IMR-90 (cell line): ENCODE measurements at regions not wholly inside any gene's neighbourhood (a gene's known extent, or its start where the extent isn't known, plus 50 kb on each side); places are given as distances from the start of the nearest gene placed in this dataset.

Experiments used
- ATAC-seq: fragments of 200-7000 bp; cut with Tn5 transposase; 2 replicates; pipeline ENCODE4 v1.9.1; 2020; ENCODE audit warnings: low read depth, mild to moderate bottlenecking, moderate library complexity
- BruUV-seq: library from RNA; stranded (reverse); fragments of 400-500 nt; replicated peaks from 2 replicates; lab custom pipeline; 2021; lab: Mats Ljungman, UMichigan
- CTCF ChIA-PET: fragments of 300-600 bp; formaldehyde crosslinking; extraction: SDS; loops from one replicate; lab custom pipeline; 2021; ENCODE audit warnings: antibody characterized with exemption; lab: Yijun Ruan, JAX
- POLR2A ChIA-PET: fragments of 300-600 bp; sonication (Branson Sonifier 250); formaldehyde crosslinking; loops from one replicate; lab custom pipeline; 2022; ENCODE audit warnings: antibody characterized with exemption; ENCODE audit not compliant: unreplicated experiment; lab: Charles Lee
- DNase-seq: peaks from one replicate; pipeline ENCODE4 v3.0.0; 2013
- H2AFZ ChIP-seq: replicated peaks from 2 replicates; pipeline ENCODE3; 2013; ENCODE audit warnings: low read length, mild to moderate bottlenecking; ENCODE audit not compliant: poor library complexity
- H2AK5ac ChIP-seq: 2 replicates; pipeline ENCODE4 v1.6.1; 2013; ENCODE audit warnings: low read depth, low read length, inconsistent platforms
- H2AK9ac ChIP-seq: replicated peaks from 2 replicates; pipeline ENCODE3; 2013; ENCODE audit warnings: mild to moderate bottlenecking, low read depth, low read length, moderate library complexity; ENCODE audit not compliant: poor library complexity
- H2BK120ac ChIP-seq: 2 replicates; pipeline ENCODE4 v1.6.1; 2013; ENCODE audit warnings: low read depth, low read length, inconsistent platforms
- H2BK15ac ChIP-seq: 3 replicates; pipeline ENCODE4 v1.6.1; 2013; ENCODE audit warnings: low read depth, low read length, inconsistent platforms
- H2BK20ac ChIP-seq: 2 replicates; pipeline ENCODE4 v1.6.1; 2013; ENCODE audit warnings: low read depth, mild to moderate bottlenecking, inconsistent platforms, low read length, moderate library complexity
- H2BK5ac ChIP-seq: 2 replicates; pipeline ENCODE4 v1.6.1; 2013; ENCODE audit warnings: mild to moderate bottlenecking, low read depth, low read length, inconsistent platforms; ENCODE audit not compliant: poor library complexity, severe bottlenecking
- H3K14ac ChIP-seq: replicated peaks from 2 replicates; pipeline ENCODE4 v1.6.1; 2013; ENCODE audit warnings: low read depth, low read length, inconsistent platforms
- H3K18ac ChIP-seq: 2 replicates; pipeline ENCODE4 v1.6.1; 2013; ENCODE audit warnings: low read depth, low read length, control low read depth
- H3K23ac ChIP-seq: 2 replicates; pipeline ENCODE4 v1.6.1; 2013; ENCODE audit warnings: low read depth, low read length, inconsistent platforms
- H3K27ac ChIP-seq: 2 replicates; pipeline ENCODE4 v1.5.1; 2013; ENCODE audit warnings: mild to moderate bottlenecking, control low read depth, low read length; ENCODE audit not compliant: insufficient read depth
- H3K27me3 ChIP-seq: 2 replicates; pipeline ENCODE4 v1.6.1; 2013; ENCODE audit warnings: low read length; ENCODE audit not compliant: control insufficient read depth, insufficient read depth
- H3K36me3 ChIP-seq: 2 replicates; pipeline ENCODE4 v1.6.1; 2013; ENCODE audit warnings: low read length, mixed read lengths; ENCODE audit not compliant: control insufficient read depth, insufficient read depth
- H3K4ac ChIP-seq: 2 replicates; pipeline ENCODE4 v1.6.1; 2013; ENCODE audit warnings: low read depth, low read length, inconsistent platforms
- H3K4me1 ChIP-seq: 2 replicates; pipeline ENCODE4 v1.6.1; 2013; ENCODE audit warnings: low read length, mixed read lengths; ENCODE audit not compliant: control insufficient read depth, insufficient read depth
- H3K4me2 ChIP-seq: 2 replicates; pipeline ENCODE4 v1.6.1; 2013; ENCODE audit warnings: low read depth, mild to moderate bottlenecking, control low read depth, low read length, moderate library complexity
- H3K4me3 ChIP-seq: 2 replicates; pipeline ENCODE4 v1.5.1; 2013; ENCODE audit warnings: low read depth, mild to moderate bottlenecking, control low read depth, low read length, moderate library complexity; ENCODE audit not compliant: insufficient read depth
- H3K56ac ChIP-seq: 2 replicates; pipeline ENCODE4 v1.6.1; 2013; ENCODE audit warnings: low read length, inconsistent platforms; ENCODE audit not compliant: insufficient read depth; ENCODE audit errors: extremely low read depth
- H3K79me1 ChIP-seq, 2 experiments: 2 replicates each; pipeline ENCODE4 v1.6.1; 2013; ENCODE audit warnings: low read length in 2 of 2, inconsistent platforms in 1 of 2, low read depth in 1 of 2
- H3K9ac ChIP-seq: 2 replicates; pipeline ENCODE4 v1.6.1; 2013; ENCODE audit warnings: low read depth, low read length, control low read depth
- H3K9me1 ChIP-seq: 2 replicates; pipeline ENCODE4 v1.6.1; 2013; ENCODE audit warnings: low read length, inconsistent platforms; ENCODE audit not compliant: insufficient read depth
- H3K9me3 ChIP-seq: 2 replicates; pipeline ENCODE4 v1.6.1; 2013; ENCODE audit warnings: low read length; ENCODE audit not compliant: control insufficient read depth, insufficient read depth
- H4K20me1 ChIP-seq: 2 replicates; pipeline ENCODE4 v1.6.1; 2013; ENCODE audit warnings: low read length, inconsistent platforms; ENCODE audit not compliant: insufficient read depth
- H4K5ac ChIP-seq: 2 replicates; pipeline ENCODE4 v1.6.1; 2013; ENCODE audit warnings: mild to moderate bottlenecking, low read depth, low read length, control low read depth
- H4K8ac ChIP-seq, 2 experiments: 2 replicates each; pipeline ENCODE4 v1.6.1; 2013; ENCODE audit warnings: low read depth in 2 of 2, low read length in 2 of 2, control low read depth in 1 of 2, inconsistent platforms in 1 of 2
- H4K91ac ChIP-seq: 2 replicates; pipeline ENCODE4 v1.6.1; 2013; ENCODE audit warnings: low read depth, low read length, inconsistent platforms; ENCODE audit not compliant: insufficient read depth
- MXI1 ChIP-seq: IDR thresholded peaks from 2 replicates; pipeline ENCODE4 v1.6.1; 2012; ENCODE audit warnings: low read depth, mild to moderate bottlenecking, low read length, moderate library complexity, borderline replicate concordance
- SMC3 ChIP-seq: fragments of 150-350 bp; IDR thresholded peaks from 2 replicates; pipeline ENCODE4 v1.6.1; 2016; ENCODE audit warnings: low read depth, mild to moderate bottlenecking, antibody characterized with exemption, low read length, moderate library complexity
- WGBS, 2 experiments: methylation state at CpG; one replicate each; pipeline versions ENCODE4 v1.1.5 to v1.1.7; 2013; ENCODE audit warnings: missing lambda C conversion rate in 2 of 2; ENCODE audit not compliant: insufficient read length in 1 of 2; ENCODE audit errors: extremely low coverage in 2 of 2; 5-methylcytosine and 5-hydroxymethylcytosine counted together
- dilution Hi-C: fragments of 300-500 bp; cut with HindIII; formaldehyde crosslinking; loops from one replicate; pipeline ENCODE4 v1.14.3; 2018; ENCODE audit warnings: low sequenced_read_pairs; ENCODE audit not compliant: unreplicated experiment
- in situ Hi-C: fragments of 300-500 bp; cut with MboI; formaldehyde crosslinking; loops from 3 replicates; pipeline ENCODE4 v1.14.3; 2019; ENCODE audit warnings: low sequenced_read_pairs, inconsistent platforms, mixed read lengths
- intact Hi-C: fragments of 100-400 bp; cut with micrococcal nuclease; formaldehyde crosslinking; loops from 2 replicates; pipeline ENCODE4 v1.10.0; 2022

GRCh38 chr6:76342611-76343160 lies 270.2 kb upstream of the IMPG1 start:
- TF ChIP-seq SMC3 (no peak), MXI1 (no peak)
- no peak overlapping the region for H3K14ac ChIP-seq
- H4K20me1 ChIP-seq = no peaks in the 10 kb centered on the region
- H3K23ac ChIP-seq = no peak overlapping the region
- no peak overlapping the region for H2BK20ac ChIP-seq
- ATAC-seq = no peak
- H3K56ac ChIP-seq = no peak overlapping the region
- in situ Hi-C loops (no loop called here), intact Hi-C loops (no loop called here), dilution Hi-C loops (no loop called here)
- H4K8ac ChIP-seq = no peak overlapping the region
- no peaks in the 10 kb centered on the region for H3K9me1 ChIP-seq
- no peaks in the 10 kb centered on the region for H3K36me3 ChIP-seq
- H3K27me3 ChIP-seq = no peaks in the 10 kb centered on the region
- no peak for DNase-seq
- no peak overlapping the region for H3K27ac ChIP-seq
- no peaks in the 10 kb centered on the region for H3K79me1 ChIP-seq
- no TSS peak for BruUV-seq
- no peak overlapping the region for H2BK5ac ChIP-seq
- no peak overlapping the region for H3K9ac ChIP-seq
- H3K4ac ChIP-seq = no peak overlapping the region
- no peak overlapping the region for H3K4me3 ChIP-seq
- H3K18ac ChIP-seq = no peak overlapping the region
- H4K5ac ChIP-seq = no peak overlapping the region
- peaks cover 11% of the 10 kb centered on the region for H3K9me3 ChIP-seq
- no peak overlapping the region for H2AK9ac ChIP-seq
- H3K4me2 ChIP-seq = no peak overlapping the region
- CTCF ChIA-PET = no interaction called here
- POLR2A ChIA-PET = no interaction called here
- WGBS, 2 experiments = no CpG with 5 or more reads among the region's 1 CpG
- H2AK5ac ChIP-seq = no peak overlapping the region
- H2BK120ac ChIP-seq = no peak overlapping the region
- H4K91ac ChIP-seq = no peak overlapping the region
- H3K4me1 ChIP-seq = no peaks in the 10 kb centered on the region
- H2BK15ac ChIP-seq = no peak overlapping the region
- no peak overlapping the region for H2AFZ ChIP-seq
